ENCODE measurements at regions not wholly inside any gene's neighbourhood (a gene's known extent, or its start where the extent isn't known, plus 50 kb on each side); places are given as distances from the start of the nearest gene placed in this dataset.

DNA sequence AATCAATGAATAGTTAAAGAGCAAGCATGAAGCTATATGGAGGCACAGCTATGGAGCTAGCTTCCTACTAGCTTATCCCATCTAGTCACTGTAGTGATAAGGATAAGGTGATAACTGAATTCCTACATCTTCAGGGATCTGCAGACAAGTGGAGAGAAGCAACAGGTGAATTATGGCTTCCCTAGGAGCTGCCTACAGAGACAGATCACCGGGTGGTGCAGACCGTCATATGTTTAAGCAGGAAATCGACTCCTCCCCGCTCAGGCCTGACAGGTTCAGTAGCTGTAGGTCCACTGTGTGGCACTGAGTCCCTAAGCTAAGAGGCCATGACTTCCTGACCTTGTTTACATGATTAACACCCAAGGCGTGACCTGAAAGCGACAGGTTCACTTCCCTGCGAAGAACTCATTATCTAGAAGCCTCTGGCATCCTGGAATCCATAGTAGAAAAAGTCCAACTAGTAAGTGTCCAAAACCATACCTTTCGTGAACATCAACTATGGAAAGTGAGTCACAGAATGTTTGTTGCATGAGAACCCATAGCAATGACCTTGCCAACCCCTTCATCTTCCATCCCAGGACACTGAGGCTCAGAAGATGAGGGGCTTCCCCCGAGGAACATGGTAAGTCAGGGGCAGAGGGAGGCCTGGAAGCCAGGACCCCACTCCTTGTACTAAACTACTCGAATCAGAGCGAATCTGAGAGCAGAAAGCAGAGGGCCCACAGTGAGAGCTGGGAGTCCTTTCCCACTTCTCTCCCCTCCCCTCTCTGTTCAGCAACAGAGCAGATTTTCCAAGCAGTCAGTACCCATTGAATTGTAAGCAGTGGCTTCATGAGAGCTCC, 75.4 kb upstream of the CCND2 start:
- no peak for DNase-seq (ENCODE audit: low read depth, low spot score)
- no peak overlapping the region for H3K27ac ChIP-seq
- no peaks in the 10 kb centered on the region for H3K9me3 ChIP-seq (ENCODE audit: low read depth, low read length)
- no peak overlapping the region for H3K9ac ChIP-seq (ENCODE audit: insufficient read length)
- TF ChIP-seq FOXP2 (optimal IDR thresholded peaks at IDR 0.05; ENCODE audit: control extremely low read depth, extremely low read length, insufficient read depth) (no peak), POLR2AphosphoS5 (IDR thresholded peaks at IDR 0.05; ENCODE audit: borderline replicate concordance, low read depth, low read length) (no peak), EZH2 (IDR thresholded peaks at IDR 0.05) (no peak)
- H3K4me3 ChIP-seq, result no peak overlapping the region
- H3K36me3 ChIP-seq (ENCODE audit: insufficient read depth, low read length), result no peaks in the 10 kb centered on the region

DNA sequence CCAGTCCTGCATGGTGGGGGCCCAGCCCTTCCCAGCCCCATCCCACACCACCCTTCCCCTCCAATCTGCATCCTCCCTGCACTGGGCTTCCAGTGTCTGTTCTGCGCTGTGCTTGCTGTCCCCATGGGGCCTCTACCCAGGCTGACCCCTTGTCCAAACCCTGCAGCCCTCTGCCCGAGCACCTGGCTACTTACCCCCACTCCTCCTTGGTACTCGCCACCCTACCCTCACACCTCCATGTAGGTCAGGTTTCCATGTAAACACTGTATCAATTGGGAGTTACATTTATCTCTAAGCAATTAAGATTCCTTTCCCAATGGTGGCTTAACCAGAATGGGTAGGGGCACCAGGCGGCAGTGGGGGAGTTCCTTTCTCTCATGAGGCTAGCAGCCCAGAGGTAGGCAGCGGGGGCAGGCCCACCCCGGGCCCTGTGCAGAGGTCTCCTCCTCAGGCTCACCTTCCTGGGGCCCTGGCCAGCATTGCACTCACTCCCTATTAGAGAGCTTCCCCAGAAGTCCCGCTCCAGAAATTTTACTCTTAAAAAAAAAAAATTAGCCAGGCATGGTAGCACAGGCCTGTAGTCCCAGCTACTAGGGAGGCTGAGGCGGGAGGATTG, 76.6 kb upstream of the CCND2 start:
- Histone ChIP-seq H3K9ac (ENCODE audit: insufficient read length) (no peak overlapping the region), H3K9me3 (ENCODE audit: low read depth, low read length) (no peaks in the 10 kb centered on the region), H3K36me3 (ENCODE audit: insufficient read depth, low read length) (no peaks in the 10 kb centered on the region), H3K27ac (no peak overlapping the region), H3K4me3 (no peak overlapping the region)
- TF ChIP-seq POLR2AphosphoS5 (IDR thresholded peaks at IDR 0.05; ENCODE audit: borderline replicate concordance, low read depth, low read length), result no peak
- no peak for TF ChIP-seq FOXP2 (optimal IDR thresholded peaks at IDR 0.05; ENCODE audit: control extremely low read depth, extremely low read length, insufficient read depth)
- no peak for DNase-seq (ENCODE audit: low read depth, low spot score)

DNA sequence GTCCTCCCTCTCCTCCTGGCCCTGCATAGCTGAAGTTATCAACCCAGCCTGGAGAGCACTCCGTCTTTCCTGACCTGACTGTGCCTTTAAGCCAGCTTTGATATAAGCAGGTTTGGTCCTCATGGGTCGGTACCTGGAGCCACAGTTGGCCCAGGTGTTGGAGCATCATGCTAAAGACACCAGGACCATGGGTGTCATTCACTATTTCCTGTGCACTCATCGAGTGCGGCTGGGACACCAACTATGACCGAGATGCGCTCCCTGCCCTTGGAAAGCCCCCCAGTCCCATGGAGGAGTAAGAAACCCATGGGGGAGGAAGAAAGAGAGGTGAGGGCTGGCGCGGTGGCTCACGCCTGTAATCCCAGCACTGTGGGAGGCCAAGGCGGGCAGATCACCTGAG, 78.9 kb upstream of the CCND2 start:
- Histone ChIP-seq H3K9ac (ENCODE audit: insufficient read length) (no peak overlapping the region), H3K9me3 (ENCODE audit: low read depth, low read length) (no peaks in the 10 kb centered on the region), H3K27ac (no peak overlapping the region), H3K36me3 (ENCODE audit: insufficient read depth, low read length) (no peaks in the 10 kb centered on the region), H3K4me3 (no peak overlapping the region)
- DNase-seq (ENCODE audit: low read depth, low spot score), result no peak
- TF ChIP-seq EZH2 (IDR thresholded peaks at IDR 0.05), result no peak
- TF ChIP-seq FOXP2 (optimal IDR thresholded peaks at IDR 0.05; ENCODE audit: control extremely low read depth, extremely low read length, insufficient read depth), result no peak
- no peak for TF ChIP-seq POLR2AphosphoS5 (IDR thresholded peaks at IDR 0.05; ENCODE audit: borderline replicate concordance, low read depth, low read length)

DNA sequence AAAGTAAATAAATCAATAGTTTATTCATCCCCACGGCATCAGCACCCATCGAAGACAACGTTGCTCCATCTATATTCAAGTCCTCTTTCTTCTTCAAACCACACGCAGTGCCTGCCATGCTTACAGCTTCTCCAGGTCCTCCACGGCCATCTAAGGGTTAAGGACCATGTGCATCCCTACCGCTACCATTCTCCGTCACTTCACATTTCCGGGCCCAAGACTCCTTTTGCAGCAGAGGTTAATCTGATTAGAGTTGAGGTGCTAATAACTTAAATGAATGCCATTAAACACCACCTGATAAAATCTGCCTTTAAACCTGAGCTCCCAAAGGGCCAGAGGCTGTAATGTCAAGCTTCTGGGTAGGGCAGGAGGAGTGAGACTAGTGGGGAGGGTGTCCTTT, 79.7 kb upstream of the CCND2 start:
- DNase-seq (ENCODE audit: low read depth, low spot score), result no peak
- no peak for TF ChIP-seq POLR2AphosphoS5 (IDR thresholded peaks at IDR 0.05; ENCODE audit: borderline replicate concordance, low read depth, low read length)
- no peak for TF ChIP-seq EZH2 (IDR thresholded peaks at IDR 0.05)
- TF ChIP-seq FOXP2 (optimal IDR thresholded peaks at IDR 0.05; ENCODE audit: control extremely low read depth, extremely low read length, insufficient read depth), result no peak

DNA sequence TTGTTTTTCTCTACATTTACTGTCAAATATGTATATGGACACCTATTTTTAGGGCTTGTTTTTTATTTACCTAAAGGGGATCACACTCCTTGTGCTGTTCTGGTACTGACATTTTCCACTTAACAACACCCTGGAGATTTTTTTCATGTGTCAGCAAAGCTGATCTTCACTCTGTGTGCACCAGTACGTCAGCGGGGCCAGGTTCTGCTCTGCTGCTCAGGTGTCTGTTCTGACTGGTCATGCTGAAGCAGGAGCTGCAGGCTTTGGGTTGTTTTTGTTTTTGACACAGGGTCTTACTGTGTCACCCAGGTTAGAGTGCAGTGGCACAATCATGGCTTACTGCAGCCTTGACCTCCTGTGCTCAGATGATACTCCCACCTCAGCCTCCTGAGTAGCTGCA, 81.9 kb upstream of the CCND2 start:
- Histone ChIP-seq H3K9me3 (ENCODE audit: low read depth, low read length) (no peaks in the 10 kb centered on the region), H3K36me3 (ENCODE audit: insufficient read depth, low read length) (no peaks in the 10 kb centered on the region), H3K27ac (no peak overlapping the region), H3K9ac (ENCODE audit: insufficient read length) (no peak overlapping the region), H3K4me3 (no peak overlapping the region)
- TF ChIP-seq FOXP2 (optimal IDR thresholded peaks at IDR 0.05; ENCODE audit: control extremely low read depth, extremely low read length, insufficient read depth), result no peak
- no peak for TF ChIP-seq EZH2 (IDR thresholded peaks at IDR 0.05)
- no peak for TF ChIP-seq POLR2AphosphoS5 (IDR thresholded peaks at IDR 0.05; ENCODE audit: borderline replicate concordance, low read depth, low read length)
- DNase-seq (ENCODE audit: low read depth, low spot score), result no peak

More for the DNA sequence above, 79.7 kb upstream of the CCND2 start:
- Histone ChIP-seq H3K27ac (no peak overlapping the region), H3K9me3 (ENCODE audit: low read depth, low read length) (no peaks in the 10 kb centered on the region), H3K9ac (ENCODE audit: insufficient read length) (no peak overlapping the region), H3K4me3 (no peak overlapping the region), H3K36me3 (ENCODE audit: insufficient read depth, low read length) (no peaks in the 10 kb centered on the region)

DNA sequence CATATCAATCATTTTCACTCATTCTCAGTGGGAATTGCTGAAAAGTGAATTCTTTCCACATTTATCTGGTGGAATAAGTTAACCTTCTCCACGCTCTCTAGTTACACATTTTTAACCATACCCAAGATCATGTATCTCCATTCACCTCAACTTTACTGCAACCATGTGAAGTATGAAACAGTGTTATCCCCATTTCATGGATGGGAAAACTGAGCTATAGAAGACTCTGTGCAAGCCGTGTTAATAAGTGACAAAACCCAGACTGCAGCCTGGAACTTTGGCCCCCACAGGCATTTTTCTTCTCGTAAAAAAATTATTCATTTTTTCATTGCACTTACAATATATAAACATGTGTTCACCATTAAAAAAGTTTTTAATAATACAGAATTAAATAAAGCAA, 82.4 kb upstream of the CCND2 start:
- H3K9ac ChIP-seq (ENCODE audit: insufficient read length), result no peak overlapping the region
- no peak for DNase-seq (ENCODE audit: low read depth, low spot score)
- no peaks in the 10 kb centered on the region for H3K36me3 ChIP-seq (ENCODE audit: insufficient read depth, low read length)
- TF ChIP-seq FOXP2 (optimal IDR thresholded peaks at IDR 0.05; ENCODE audit: control extremely low read depth, extremely low read length, insufficient read depth) (no peak), EZH2 (IDR thresholded peaks at IDR 0.05) (no peak), POLR2AphosphoS5 (IDR thresholded peaks at IDR 0.05; ENCODE audit: borderline replicate concordance, low read depth, low read length) (no peak)
- no peak overlapping the region for H3K4me3 ChIP-seq
- no peak overlapping the region for H3K27ac ChIP-seq
- H3K9me3 ChIP-seq (ENCODE audit: low read depth, low read length), result no peaks in the 10 kb centered on the region

DNA sequence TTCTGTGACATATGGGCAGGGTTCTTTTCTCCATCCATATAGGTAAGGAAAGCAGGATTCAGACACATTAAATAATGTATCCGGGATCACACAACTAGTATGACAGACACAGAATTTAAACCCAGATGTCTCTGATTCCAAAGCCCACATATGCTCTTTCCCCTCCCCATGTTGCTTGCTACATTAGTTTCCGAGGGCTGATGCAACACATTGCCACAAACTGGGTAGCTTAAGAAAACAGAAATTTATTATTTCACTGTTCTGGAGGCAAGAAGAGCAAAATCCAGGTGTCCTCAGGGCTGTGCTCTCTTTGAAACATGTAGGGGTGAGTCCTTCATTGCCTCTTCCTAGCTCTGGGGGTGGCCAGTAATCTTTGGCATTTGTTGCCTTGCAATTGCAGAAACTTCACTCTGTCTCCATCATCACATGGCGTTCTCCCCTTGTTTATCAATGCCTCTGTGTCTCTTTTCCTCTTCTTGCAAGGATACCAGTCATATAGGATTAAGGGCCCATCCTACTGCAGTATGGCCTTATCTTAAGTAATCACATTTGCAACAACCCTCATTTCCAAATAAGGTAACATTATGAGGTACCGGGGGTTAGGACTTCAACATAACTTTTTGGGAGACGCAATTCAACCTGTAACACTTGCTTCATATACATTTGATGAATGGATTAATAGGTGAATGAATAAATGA, 83.0 kb upstream of the CCND2 start:
- no peak overlapping the region for H3K9ac ChIP-seq (ENCODE audit: insufficient read length)
- no peak for DNase-seq (ENCODE audit: low read depth, low spot score)
- no peaks in the 10 kb centered on the region for H3K36me3 ChIP-seq (ENCODE audit: insufficient read depth, low read length)
- no peak overlapping the region for H3K27ac ChIP-seq
- no peak for TF ChIP-seq EZH2 (IDR thresholded peaks at IDR 0.05)
- TF ChIP-seq POLR2AphosphoS5 (IDR thresholded peaks at IDR 0.05; ENCODE audit: borderline replicate concordance, low read depth, low read length), result no peak
- no peak for TF ChIP-seq FOXP2 (optimal IDR thresholded peaks at IDR 0.05; ENCODE audit: control extremely low read depth, extremely low read length, insufficient read depth)
- no peak overlapping the region for H3K4me3 ChIP-seq
- no peaks in the 10 kb centered on the region for H3K9me3 ChIP-seq (ENCODE audit: low read depth, low read length)

DNA sequence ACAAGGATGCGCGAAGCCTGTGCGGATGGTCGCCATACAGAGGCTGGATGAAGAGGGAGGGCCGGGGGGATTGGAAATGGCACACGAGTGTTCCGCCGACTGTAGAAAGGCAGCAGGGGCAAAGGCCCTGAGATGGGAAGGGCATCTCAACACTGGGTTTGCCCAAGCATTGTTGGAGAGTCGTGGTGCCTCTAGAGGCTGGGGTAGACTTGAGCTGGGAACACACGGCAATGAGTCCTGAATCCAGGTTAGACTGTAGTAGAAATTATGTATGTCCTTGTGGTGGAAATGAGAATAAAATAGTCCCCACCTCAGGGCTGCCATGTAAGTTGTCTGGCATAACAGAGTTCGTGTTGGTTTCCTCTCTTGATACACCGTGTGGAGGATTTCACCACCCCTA, 83.8 kb upstream of the CCND2 start:
- no peak overlapping the region for H3K27ac ChIP-seq

More for the DNA sequence above, 83.8 kb upstream of the CCND2 start:
- no peak for DNase-seq (ENCODE audit: low read depth, low spot score)
- Histone ChIP-seq H3K36me3 (ENCODE audit: insufficient read depth, low read length) (no peaks in the 10 kb centered on the region), H3K9ac (ENCODE audit: insufficient read length) (no peak overlapping the region), H3K9me3 (ENCODE audit: low read depth, low read length) (no peaks in the 10 kb centered on the region), H3K4me3 (no peak overlapping the region)
- TF ChIP-seq FOXP2 (optimal IDR thresholded peaks at IDR 0.05; ENCODE audit: control extremely low read depth, extremely low read length, insufficient read depth) (no peak), EZH2 (IDR thresholded peaks at IDR 0.05) (no peak), POLR2AphosphoS5 (IDR thresholded peaks at IDR 0.05; ENCODE audit: borderline replicate concordance, low read depth, low read length) (no peak)

All from SK-N-MC (cell line).